Mesenchymal stem cell (in vitro differentiated cells and primary cell): ENCODE measurements at regions not wholly inside any gene's neighbourhood (a gene's known extent, or its start where the extent isn't known, plus 50 kb on each side); places are given as distances from the start of the nearest gene placed in this dataset.

Source experiments
- DNase-seq: peaks from one replicate; pipeline ENCODE4 v3.0.0-alpha.2; 2013
- H2AFZ ChIP-seq: one replicate; pipeline ENCODE4 v1.6.1; 2013; ENCODE audit warnings: low read depth, mild to moderate bottlenecking, control low read depth, inconsistent platforms, low read length, moderate library complexity
- H2AK5ac ChIP-seq: 2 replicates; pipeline ENCODE4 v1.6.1; 2013; ENCODE audit warnings: low read length, moderate library complexity, mild to moderate bottlenecking, inconsistent platforms; ENCODE audit not compliant: severe bottlenecking
- H2BK120ac ChIP-seq: one replicate; pipeline ENCODE4 v1.6.1; 2013; ENCODE audit warnings: low read depth, mild to moderate bottlenecking, inconsistent platforms, low read length, moderate library complexity
- H2BK12ac ChIP-seq, 2 experiments: one replicate each; pipeline ENCODE4 v1.6.1; 2013; ENCODE audit warnings: inconsistent platforms in 2 of 2, low read length in 2 of 2, mild to moderate bottlenecking in 2 of 2, moderate library complexity in 2 of 2, control low read depth in 1 of 2
- H2BK15ac ChIP-seq: one replicate; pipeline ENCODE4 v1.6.1; 2013; ENCODE audit warnings: mild to moderate bottlenecking, low read depth, inconsistent platforms; ENCODE audit not compliant: poor library complexity, severe bottlenecking
- H2BK5ac ChIP-seq: 2 replicates; pipeline ENCODE4 v1.6.1; 2013; ENCODE audit warnings: low read depth, mild to moderate bottlenecking, low read length, control low read depth, inconsistent platforms; ENCODE audit not compliant: poor library complexity, severe bottlenecking
- H3K14ac ChIP-seq, 2 experiments: one replicate each; pipeline ENCODE4 v1.6.1; 2013; ENCODE audit warnings: inconsistent platforms in 2 of 2, low read length in 2 of 2, control low read depth in 1 of 2, mild to moderate bottlenecking in 1 of 2, moderate library complexity in 1 of 2
- H3K18ac ChIP-seq, 2 experiments: one replicate each; pipeline ENCODE4 v1.6.1; 2013; ENCODE audit warnings: inconsistent platforms in 2 of 2, low read length in 2 of 2, control low read depth in 1 of 2, low read depth in 1 of 2, mild to moderate bottlenecking in 1 of 2
- H3K23ac ChIP-seq, 2 experiments: one replicate each; pipeline ENCODE4 v1.6.1; 2013; ENCODE audit warnings: inconsistent platforms in 2 of 2, low read length in 2 of 2, mild to moderate bottlenecking in 2 of 2, moderate library complexity in 2 of 2, control low read depth in 1 of 2
- H3K27ac ChIP-seq: 2 replicates; pipeline ENCODE4 v1.5.1; 2013; ENCODE audit warnings: mild to moderate bottlenecking, moderate library complexity, low read length, control low read depth, inconsistent platforms; ENCODE audit not compliant: poor library complexity, severe bottlenecking
- H3K27me3 ChIP-seq, 2 experiments: 2 replicates each; pipeline versions ENCODE4 v1.6.1 to v1.7.0; 2013; ENCODE audit warnings: low read length in 2 of 2, mild to moderate bottlenecking in 2 of 2, moderate library complexity in 2 of 2, control low read depth in 1 of 2, inconsistent platforms in 1 of 2; ENCODE audit not compliant: control insufficient read depth in 1 of 2, insufficient read depth in 1 of 2
- H3K36me3 ChIP-seq, 2 experiments: 2 replicates each; pipeline versions ENCODE4 v1.6.1 to v1.7.0; 2013; ENCODE audit warnings: low read length in 2 of 2, control low read depth in 1 of 2, inconsistent platforms in 1 of 2, low read depth in 1 of 2, mild to moderate bottlenecking in 1 of 2; ENCODE audit not compliant: insufficient read depth in 2 of 2, control insufficient read depth in 1 of 2
- H3K4ac ChIP-seq, 2 experiments: one replicate each; pipeline ENCODE4 v1.6.1; 2013; ENCODE audit warnings: inconsistent platforms in 2 of 2, low read length in 2 of 2, mild to moderate bottlenecking in 2 of 2, moderate library complexity in 2 of 2, control low read depth in 1 of 2, low read depth in 1 of 2
- H3K4me1 ChIP-seq: 2 replicates; pipeline ENCODE4 v1.6.1; 2013; ENCODE audit warnings: low read depth, low read length, control low read depth; ENCODE audit not compliant: control insufficient read depth, insufficient read depth
- H3K4me2 ChIP-seq: 2 replicates; pipeline ENCODE4 v1.6.1; 2013; ENCODE audit warnings: low read length, mild to moderate bottlenecking, inconsistent platforms; ENCODE audit not compliant: poor library complexity, severe bottlenecking
- H3K4me3 ChIP-seq, 2 experiments: 2 replicates each; pipeline versions ENCODE4 v1.5.1 to v1.7.0; 2013; ENCODE audit warnings: low read length in 2 of 2, mild to moderate bottlenecking in 2 of 2, control low read depth in 1 of 2, low read depth in 1 of 2; ENCODE audit not compliant: insufficient read depth in 1 of 2
- H3K79me1 ChIP-seq: replicated peaks from 2 replicates; pipeline ENCODE4 v1.6.1; 2013; ENCODE audit warnings: mild to moderate bottlenecking, control low read depth, low read length, inconsistent platforms; ENCODE audit not compliant: poor library complexity, severe bottlenecking
- H3K9ac ChIP-seq: 2 replicates; pipeline ENCODE4 v1.7.0; 2013; ENCODE audit warnings: mild to moderate bottlenecking, low read length, moderate library complexity
- H3K9me3 ChIP-seq: 2 replicates; pipeline ENCODE4 v1.7.0; 2013; ENCODE audit warnings: mild to moderate bottlenecking, low read length; ENCODE audit not compliant: control insufficient read depth
- H4K8ac ChIP-seq: one replicate; pipeline ENCODE4 v1.6.1; 2013; ENCODE audit warnings: inconsistent platforms, mild to moderate bottlenecking, low read length, moderate library complexity
- H4K91ac ChIP-seq: one replicate; pipeline ENCODE4 v1.6.1; 2013; ENCODE audit warnings: mild to moderate bottlenecking, low read length, inconsistent platforms
- WGBS: methylation state at CpG from one replicate; pipeline ENCODE4 v1.1.7; 2013; ENCODE audit warnings: mixed read lengths; 5-methylcytosine and 5-hydroxymethylcytosine counted together

DNA sequence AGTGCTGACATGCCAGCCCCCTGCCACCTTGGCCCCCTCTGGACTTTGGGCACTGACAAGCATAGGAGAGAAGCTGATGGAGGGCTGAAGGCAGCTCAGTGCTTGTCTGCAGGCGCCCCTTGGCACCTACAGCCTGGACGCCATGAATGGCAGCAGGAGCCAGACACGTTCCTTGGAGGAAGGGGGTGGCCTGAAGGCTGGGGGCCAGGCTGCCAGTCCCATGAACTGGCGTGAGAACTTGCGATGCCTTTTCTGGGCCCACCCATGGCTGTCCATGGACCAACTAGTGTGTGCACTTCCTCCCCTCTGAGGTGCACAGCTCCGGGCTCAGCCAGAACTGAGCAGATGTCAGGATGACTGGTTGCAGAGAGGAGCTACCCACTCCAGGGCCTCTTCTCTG lies 99.0 kb upstream of the RANBP6 start:
- 87% methylated on average over 6 of the region's 6 CpGs for WGBS
- H2AK5ac ChIP-seq = no peak overlapping the region
- H2BK120ac ChIP-seq = no peak overlapping the region
- no peaks in the 10 kb centered on the region for H3K79me1 ChIP-seq
- H2BK15ac ChIP-seq = no peak overlapping the region
- no peaks in the 10 kb centered on the region for H3K36me3 ChIP-seq
- no peak overlapping the region for H3K4me2 ChIP-seq
- no peak overlapping the region for H2BK5ac ChIP-seq
- H3K4me3 ChIP-seq = no peak overlapping the region
- DNase-seq = no peak
- H3K4me1 ChIP-seq = no peaks in the 10 kb centered on the region
- H4K91ac ChIP-seq = no peak overlapping the region
- H3K4ac ChIP-seq = no peak overlapping the region
- H3K9me3 ChIP-seq = no peaks in the 10 kb centered on the region
- no peak overlapping the region for H2BK12ac ChIP-seq
- no peak overlapping the region for H3K27ac ChIP-seq
- H4K8ac ChIP-seq = no peak overlapping the region
- no peak overlapping the region for H2AFZ ChIP-seq
- H3K14ac ChIP-seq = no peak overlapping the region
- no peak overlapping the region for H3K18ac ChIP-seq
- H3K23ac ChIP-seq = no peak overlapping the region
- H3K27me3 ChIP-seq = no peaks in the 10 kb centered on the region
- H3K9ac ChIP-seq = no peak overlapping the region

DNA sequence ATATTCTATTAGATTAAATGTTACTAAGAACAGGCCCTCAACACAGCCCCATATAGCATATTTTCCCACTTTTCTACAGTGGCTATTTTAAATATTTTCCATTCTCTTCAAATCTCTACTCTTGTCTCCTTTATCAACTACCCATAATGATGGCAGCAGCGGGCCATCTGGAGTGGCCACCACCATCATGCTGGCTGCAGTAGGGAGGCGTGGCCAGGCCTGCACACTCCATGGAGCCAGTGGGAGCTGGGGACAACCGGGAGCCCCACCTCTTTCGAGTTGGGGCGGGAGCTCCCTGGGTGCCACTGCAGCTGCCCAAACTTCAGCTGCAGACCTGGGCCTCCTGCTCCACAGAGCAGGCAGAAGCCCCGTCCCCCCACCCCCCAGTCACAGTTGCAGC lies 98.4 kb upstream of the RANBP6 start:
- H2BK120ac ChIP-seq = no peak overlapping the region
- 65% methylated on average over 6 of the region's 6 CpGs for WGBS
- no peaks in the 10 kb centered on the region for H3K4me1 ChIP-seq
- no peak overlapping the region for H3K4me2 ChIP-seq
- H3K36me3 ChIP-seq = no peaks in the 10 kb centered on the region
- H3K9me3 ChIP-seq = no peaks in the 10 kb centered on the region
- H3K9ac ChIP-seq = no peak overlapping the region
- H3K79me1 ChIP-seq = no peaks in the 10 kb centered on the region
- DNase-seq = no peak
- H4K91ac ChIP-seq = no peak overlapping the region
- no peak overlapping the region for H3K23ac ChIP-seq
- H4K8ac ChIP-seq = no peak overlapping the region
- H3K27ac ChIP-seq = no peak overlapping the region
- no peak overlapping the region for H2AK5ac ChIP-seq
- H3K14ac ChIP-seq = no peak overlapping the region
- H2AFZ ChIP-seq = no peak overlapping the region
- H2BK5ac ChIP-seq = no peak overlapping the region
- H2BK15ac ChIP-seq = no peak overlapping the region
- no peak overlapping the region for H2BK12ac ChIP-seq
- no peak overlapping the region for H3K4ac ChIP-seq
- H3K4me3 ChIP-seq = no peak overlapping the region
- H3K27me3 ChIP-seq = no peaks in the 10 kb centered on the region
- H3K18ac ChIP-seq = no peak overlapping the region

DNA sequence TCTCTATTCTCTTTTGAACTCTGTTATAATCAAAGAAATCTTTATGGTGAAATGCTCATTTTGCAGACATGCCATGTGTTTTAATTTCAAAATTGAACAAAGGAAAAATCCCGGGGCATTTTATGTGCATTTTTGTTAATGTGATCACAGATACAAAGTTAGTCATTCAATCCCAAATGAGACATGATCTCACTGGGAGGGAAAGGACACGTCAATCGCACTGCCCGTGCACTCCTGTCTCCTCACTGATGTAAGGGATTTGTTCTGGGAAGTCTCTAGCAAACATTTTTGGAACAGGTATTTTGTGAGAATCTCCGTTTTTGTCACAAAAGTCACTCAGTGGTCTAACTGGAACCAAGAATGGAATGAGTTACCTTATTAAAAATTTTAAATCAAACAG lies 97.9 kb upstream of the RANBP6 start:
- Histone ChIP-seq H4K91ac (no peak overlapping the region), H3K4me2 (no peak overlapping the region), H2BK15ac (no peak overlapping the region), H4K8ac (no peak overlapping the region), H3K27ac (no peak overlapping the region), H3K18ac (no peak overlapping the region), H3K23ac (no peak overlapping the region), H2AFZ (no peak overlapping the region), H3K4ac (no peak overlapping the region), H2BK12ac (no peak overlapping the region), H2AK5ac (no peak overlapping the region), H3K9me3 (no peaks in the 10 kb centered on the region), H3K9ac (peak overlapping the region; percentile 1), H3K79me1 (no peaks in the 10 kb centered on the region), H3K27me3 (no peaks in the 10 kb centered on the region), H3K4me3 (no peak overlapping the region), H3K36me3 (no peaks in the 10 kb centered on the region), H3K4me1 (no peaks in the 10 kb centered on the region), H2BK120ac (no peak overlapping the region), H3K14ac (no peak overlapping the region), H2BK5ac (no peak overlapping the region)
- no peak for DNase-seq
- 97% methylated on average over 5 of the region's 5 CpGs for WGBS

DNA sequence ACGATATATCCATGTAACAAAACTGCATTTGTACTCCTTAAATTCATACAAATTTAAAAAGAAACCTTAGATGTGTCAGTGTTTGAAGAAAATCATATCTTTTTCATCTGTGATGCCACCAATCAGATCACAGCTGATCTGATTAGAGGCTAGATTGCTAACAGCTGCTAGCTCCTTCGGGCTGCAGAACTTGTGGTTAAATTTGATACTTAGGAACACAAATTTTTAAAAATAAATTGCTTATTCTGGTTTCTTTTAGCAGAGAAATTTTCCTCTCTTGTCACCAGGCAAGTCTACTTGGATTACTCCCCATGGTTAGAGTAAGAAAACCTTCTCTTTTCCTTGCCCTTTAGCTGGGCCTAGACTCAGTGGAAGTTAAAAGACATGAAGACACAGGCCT lies 94.6 kb upstream of the RANBP6 start:
- peaks cover 1% of the 10 kb centered on the region for H3K4me1 ChIP-seq
- no peak overlapping the region for H2BK5ac ChIP-seq
- H3K9ac ChIP-seq = peak overlapping the region; percentile 8
- H2AK5ac ChIP-seq = no peak overlapping the region
- no peaks in the 10 kb centered on the region for H3K36me3 ChIP-seq
- DNase-seq = no peak
- no peak overlapping the region for H3K23ac ChIP-seq
- no CpG with 5 or more reads among the region's 2 CpGs for WGBS
- no peak overlapping the region for H2BK120ac ChIP-seq
- no peak overlapping the region for H3K4me2 ChIP-seq
- H3K27ac ChIP-seq = no peak overlapping the region
- no peak overlapping the region for H2BK12ac ChIP-seq
- H2AFZ ChIP-seq = no peak overlapping the region
- H3K79me1 ChIP-seq = no peaks in the 10 kb centered on the region
- no peak overlapping the region for H4K91ac ChIP-seq
- no peak overlapping the region for H3K4me3 ChIP-seq
- no peak overlapping the region for H2BK15ac ChIP-seq
- no peaks in the 10 kb centered on the region for H3K9me3 ChIP-seq
- no peak overlapping the region for H3K4ac ChIP-seq
- no peak overlapping the region for H4K8ac ChIP-seq
- H3K27me3 ChIP-seq = no peaks in the 10 kb centered on the region
- H3K14ac ChIP-seq = no peak overlapping the region
- no peak overlapping the region for H3K18ac ChIP-seq
